Tibial nerve (tissue), 4 donors: ENCODE measurements at regions not wholly inside any gene's neighbourhood (a gene's known extent, or its start where the extent isn't known, plus 50 kb on each side); places are given as distances from the start of the nearest gene placed in this dataset.

ENCODE experiments used
- DNase-seq, 2 donors: peaks; one replicate each; pipeline ENCODE4 v3.0.0-alpha.2; 2019; ENCODE audit warnings: low spot score in 2 of 2
- H3K27ac ChIP-seq, 4 donors: fragments of 200-600 bp; sonication (generic) in 3 of 4; one replicate each; pipeline ENCODE4 v1.5.1; 2017 to 2019; ENCODE audit warnings: mild to moderate bottlenecking in 1 of 4
- H3K27me3 ChIP-seq, 2 donors: fragments of 200-600 bp; sonication (generic) in 1 of 2; one replicate each; pipeline versions ENCODE4 v1.5.1 to v1.6.0; 2017 to 2019
- H3K36me3 ChIP-seq, 3 donors: fragments of 200-600 bp; sonication (generic); one replicate each; pipeline ENCODE4 v1.5.1; 2018 to 2019
- H3K4me1 ChIP-seq, 4 donors: fragments of 200-600 bp; sonication (generic) in 3 of 4; one replicate each; pipeline ENCODE4 v1.5.1; 2017 to 2019
- H3K4me3 ChIP-seq, 4 donors: fragments of 200-600 bp; sonication (generic) in 3 of 4; one replicate each; pipeline ENCODE4 v1.5.1; 2017 to 2019; ENCODE audit warnings: mild to moderate bottlenecking in 1 of 4, moderate library complexity in 1 of 4
- H3K9me3 ChIP-seq, 4 donors: fragments of 200-600 bp; sonication (generic) in 3 of 4; one replicate each; pipeline ENCODE4 v1.5.1; 2017 to 2019
- CTCF ChIP-seq, 5 experiments: fragments of 200-600 bp in 3 of 5; fragments of 450-650 bp in 2 of 5; sonication (generic) in 3 of 5; IDR thresholded peaks; one replicate each; pipeline ENCODE4 v1.5.1; 2016 to 2019; ENCODE audit warnings: antibody characterized with exemption in 5 of 5, mild to moderate bottlenecking in 3 of 5, moderate library complexity in 2 of 5
- EP300 ChIP-seq, 2 donors: sonication (generic); formaldehyde crosslinking; IDR thresholded peaks; one replicate each; pipeline ENCODE4 v1.6.1; 2017; ENCODE audit warnings: antibody characterized with exemption in 2 of 2, mild to moderate bottlenecking in 1 of 2
- POLR2A ChIP-seq, 2 donors: fragments of 450-650 bp; IDR thresholded peaks; one replicate each; pipeline ENCODE4 v1.6.1; 2017; ENCODE audit warnings: antibody characterized with exemption in 2 of 2, mild to moderate bottlenecking in 2 of 2, moderate library complexity in 2 of 2
- WGBS, 2 donors: methylation state at CpG; one replicate each; pipeline ENCODE4 v1.1.5; 2018; 5-methylcytosine and 5-hydroxymethylcytosine counted together

DNA sequence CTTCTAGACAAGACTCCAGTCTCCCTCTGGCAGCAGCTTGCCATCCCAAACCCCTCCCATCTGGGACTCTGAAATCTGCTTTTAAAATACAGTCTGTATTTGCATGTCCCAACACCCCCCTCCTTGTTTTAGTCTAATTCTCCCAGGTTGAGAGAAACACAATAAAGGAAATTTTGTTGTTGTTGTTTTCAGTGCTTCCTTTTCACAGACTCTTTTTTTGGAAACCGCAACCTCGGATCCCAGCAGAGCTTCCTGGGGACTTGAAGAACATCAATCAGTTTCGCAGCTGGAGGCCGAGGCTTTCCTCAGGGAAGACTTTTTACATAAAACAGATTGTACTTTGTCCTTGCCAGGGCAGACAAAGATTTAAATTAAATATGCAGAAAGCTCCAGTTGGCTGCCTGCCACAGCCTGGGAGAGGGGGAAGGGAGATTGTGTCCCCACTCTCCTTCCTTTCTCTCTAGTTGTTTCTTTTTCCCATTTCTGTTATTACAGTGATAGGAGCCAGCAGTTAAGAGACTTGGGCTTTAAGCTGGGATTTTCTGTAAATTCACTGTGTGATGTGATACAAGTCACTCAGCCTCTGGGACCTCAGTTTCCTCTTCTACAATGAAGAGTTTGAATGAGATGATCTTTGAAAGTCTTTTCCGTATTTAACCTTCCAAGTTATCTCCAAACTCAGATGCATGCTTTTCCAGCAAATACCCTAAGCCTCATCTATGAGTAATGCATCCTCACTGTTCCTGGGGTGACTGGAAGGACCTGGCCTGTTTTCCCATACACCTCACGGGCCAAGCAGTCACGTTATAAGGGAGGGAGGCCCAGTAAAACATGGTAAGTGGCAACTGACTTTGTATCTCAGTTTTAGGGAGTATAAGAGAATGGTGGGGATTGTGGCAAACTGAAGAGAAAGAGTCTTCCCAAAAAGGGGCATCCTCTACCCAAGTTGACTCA, 192.3 kb downstream of the REEP3 start:
- H3K4me1 ChIP-seq, result peaks cover 0 to 36% (median 32%) of the 10 kb centered on the region in 4 donors
- peak overlapping the region; percentile 63 to 86 (median 76) for H3K27ac ChIP-seq
- H3K4me3 ChIP-seq, result no peak overlapping the region
- 29 to 31% methylated on average over 7 of the region's 7 CpGs for WGBS, 2 donors
- peak; percentile 35 to 60 for DNase-seq
- no peaks in the 10 kb centered on the region for H3K27me3 ChIP-seq
- no peaks in the 10 kb centered on the region for H3K9me3 ChIP-seq
- no peaks in the 10 kb centered on the region for H3K36me3 ChIP-seq
- TF ChIP-seq EP300 (IDR thresholded peaks at IDR 0.05), result peak in 1 of 2 donors; percentile 53
- TF ChIP-seq CTCF (IDR thresholded peaks at IDR 0.05), result no peak

GRCh38 chr10:63716016-63716580, 194.9 kb downstream of the REEP3 start:
- Histone ChIP-seq H3K27me3 (no peaks in the 10 kb centered on the region), H3K4me1 (peaks cover 0 to 42% (median 28%) of the 10 kb centered on the region in 4 donors), H3K27ac (no peak overlapping the region), H3K4me3 (no peak overlapping the region), H3K9me3 (no peaks in the 10 kb centered on the region), H3K36me3 (no peaks in the 10 kb centered on the region)
- no peak for TF ChIP-seq CTCF (IDR thresholded peaks at IDR 0.05)
- DNase-seq, result no peak
- 68 to 74% methylated on average over 4 of the region's 4 CpGs for WGBS, 2 donors

GRCh38 chr10:63717027-63717715, 196.0 kb downstream of the REEP3 start:
- peaks cover 0 to 34% (median 17%) of the 10 kb centered on the region in 4 donors for H3K4me1 ChIP-seq
- 79 to 87% methylated on average over 11 of the region's 11 CpGs for WGBS, 2 donors
- no peak overlapping the region for H3K27ac ChIP-seq

GRCh38 chr10:63718006-63718405, 196.8 kb downstream of the REEP3 start:
- Histone ChIP-seq H3K4me3 (no peak overlapping the region), H3K4me1 (peaks cover 0 to 34% (median 10%) of the 10 kb centered on the region in 4 donors), H3K36me3 (no peaks in the 10 kb centered on the region), H3K27me3 (no peaks in the 10 kb centered on the region), H3K27ac (no peak overlapping the region), H3K9me3 (no peaks in the 10 kb centered on the region)
- DNase-seq, result no peak
- TF ChIP-seq POLR2A (IDR thresholded peaks at IDR 0.05) (no peak), EP300 (IDR thresholded peaks at IDR 0.05) (no peak), CTCF (IDR thresholded peaks at IDR 0.05) (no peak)
- 84 to 85% methylated on average over 4 of the region's 4 CpGs for WGBS, 2 donors

More at GRCh38 chr10:63717027-63717715, 196.0 kb downstream of the REEP3 start:
- H3K9me3 ChIP-seq, result no peaks in the 10 kb centered on the region
- no peak for DNase-seq
- TF ChIP-seq POLR2A (IDR thresholded peaks at IDR 0.05) (no peak), CTCF (IDR thresholded peaks at IDR 0.05) (no peak), EP300 (IDR thresholded peaks at IDR 0.05) (no peak)
- no peaks in the 10 kb centered on the region for H3K36me3 ChIP-seq
- no peak overlapping the region for H3K4me3 ChIP-seq
- H3K27me3 ChIP-seq, result no peaks in the 10 kb centered on the region
